CMK (cell line): ENCODE measurements at regions not wholly inside any gene's neighbourhood (a gene's known extent, or its start where the extent isn't known, plus 50 kb on each side); places are given as distances from the start of the nearest gene placed in this dataset.
"Not testable (repeated sequence)": the region's sequence is repeated elsewhere in the genome, so short reads cannot be mapped to it uniquely, and the experiment has no call there.

Experiments
- DNase-seq: peaks from one replicate; pipeline ENCODE4 v3.0.0-alpha.2; 2010; ENCODE audit warnings: low read depth

DNA sequence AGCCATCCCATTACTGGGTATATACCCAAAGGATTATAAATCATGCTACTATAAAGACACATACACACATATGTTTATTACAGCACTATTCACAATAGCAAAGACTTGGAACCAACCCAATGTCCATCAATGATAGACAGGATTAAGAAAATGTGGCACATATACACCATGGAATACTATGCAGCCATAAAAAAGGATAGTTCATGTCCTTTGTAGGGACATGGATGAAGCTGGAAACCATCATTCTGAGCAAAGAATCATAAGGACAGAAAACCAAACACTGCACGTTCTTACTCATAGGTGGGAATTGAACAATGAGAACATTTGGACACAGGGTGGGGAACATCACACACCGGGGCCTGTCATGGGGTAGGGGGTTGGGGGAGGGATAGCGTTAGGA lies 60.3 kb upstream of the NMU start:
- not testable (repeated sequence) for DNase-seq

DNA sequence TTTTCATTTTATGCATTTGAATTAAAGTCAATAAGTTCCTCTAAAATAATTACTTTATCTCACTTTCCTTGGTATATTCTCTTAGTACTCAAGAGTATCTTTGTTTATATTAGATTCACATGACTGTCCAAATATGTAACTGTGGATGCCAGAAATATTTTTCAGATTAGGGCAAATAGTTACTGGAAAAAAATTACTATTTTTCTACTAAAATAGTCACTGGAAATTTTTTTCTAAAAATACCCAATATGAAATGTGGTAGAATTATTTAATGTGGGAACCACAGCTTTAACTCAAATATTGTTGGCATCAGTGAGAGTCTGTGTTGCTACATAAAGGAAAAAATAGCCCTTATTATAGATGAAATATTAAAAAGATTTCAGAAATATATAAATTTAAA lies 70.4 kb upstream of the NMU start:
- no peak for DNase-seq

DNA sequence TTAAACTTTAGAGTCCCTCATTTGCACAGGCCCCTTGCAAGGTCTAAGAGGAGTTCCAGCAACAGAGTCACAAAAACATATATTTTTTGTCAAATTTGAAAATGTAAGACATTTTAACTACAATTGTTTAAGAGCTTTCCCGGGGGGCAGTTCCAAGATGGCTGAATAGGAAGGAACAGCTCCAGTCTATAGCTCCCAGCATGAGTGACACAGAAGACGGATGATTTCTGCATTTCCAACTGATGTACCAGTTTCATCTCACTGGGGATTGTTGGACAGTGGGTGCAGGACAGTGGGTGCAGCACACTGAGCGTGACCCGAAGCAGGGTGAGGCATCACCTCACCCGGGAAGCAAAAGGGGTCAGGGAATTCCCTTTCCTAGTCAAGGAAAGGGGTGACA lies 71.4 kb upstream of the NMU start:
- no peak for DNase-seq

DNA sequence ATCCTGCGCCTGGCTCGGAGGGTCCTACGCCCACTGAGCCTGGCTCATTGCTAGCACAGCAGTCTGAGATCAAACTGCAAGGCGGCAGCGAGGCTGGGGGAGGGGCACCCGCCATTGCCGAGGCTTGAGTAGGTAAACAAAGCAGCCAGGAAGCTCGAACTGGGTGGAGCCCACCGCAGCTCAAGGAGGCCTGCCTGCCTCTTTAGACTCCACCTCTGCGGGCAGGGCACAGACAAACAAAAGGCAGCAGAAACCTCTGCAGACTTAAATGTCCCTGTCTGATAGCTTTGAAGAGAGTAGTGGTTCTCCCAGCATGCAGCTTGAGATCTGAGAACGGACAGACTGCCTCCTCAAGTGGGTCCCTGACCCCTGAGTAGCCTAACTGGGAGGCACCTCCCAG lies 71.9 kb upstream of the NMU start:
- DNase-seq = not testable (repeated sequence)

DNA sequence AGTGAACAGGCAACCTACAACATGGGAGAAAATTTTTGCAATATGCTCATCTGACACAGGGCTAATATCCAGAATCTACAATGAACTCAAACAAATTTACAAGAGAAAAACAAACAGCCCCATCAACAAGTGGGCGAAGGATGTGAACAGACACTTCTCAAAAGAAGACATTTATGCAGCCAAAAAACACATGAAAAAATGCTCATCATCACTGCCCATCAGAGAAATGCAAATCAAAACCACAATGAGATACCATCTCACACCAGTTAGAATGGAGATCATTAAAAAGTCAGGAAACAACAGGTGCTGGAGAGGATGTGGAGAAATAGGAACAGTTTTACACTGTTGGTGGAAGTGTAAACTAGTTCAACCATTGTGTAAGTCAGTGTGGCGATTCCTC lies 76.7 kb upstream of the NMU start:
- DNase-seq = not testable (repeated sequence)

DNA sequence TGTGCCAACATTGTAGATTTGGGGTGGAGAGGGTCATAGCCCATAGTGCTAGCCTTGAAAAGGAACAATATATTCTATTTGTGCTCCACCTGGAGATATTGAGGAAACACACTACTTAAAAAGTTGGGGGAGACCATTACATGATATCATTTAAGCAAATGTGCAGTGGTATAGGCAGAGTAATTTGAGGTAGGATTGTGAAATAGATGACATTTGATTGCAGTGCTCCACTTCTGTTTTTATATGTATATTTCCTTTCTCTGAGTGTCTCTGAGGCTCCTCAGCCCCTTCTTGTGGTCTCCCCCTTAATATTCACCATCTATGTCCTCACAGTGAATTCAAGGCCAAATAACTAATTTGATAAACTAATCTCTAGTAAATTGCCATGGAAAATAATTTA lies 85.6 kb upstream of the NMU start:
- DNase-seq = no peak

DNA sequence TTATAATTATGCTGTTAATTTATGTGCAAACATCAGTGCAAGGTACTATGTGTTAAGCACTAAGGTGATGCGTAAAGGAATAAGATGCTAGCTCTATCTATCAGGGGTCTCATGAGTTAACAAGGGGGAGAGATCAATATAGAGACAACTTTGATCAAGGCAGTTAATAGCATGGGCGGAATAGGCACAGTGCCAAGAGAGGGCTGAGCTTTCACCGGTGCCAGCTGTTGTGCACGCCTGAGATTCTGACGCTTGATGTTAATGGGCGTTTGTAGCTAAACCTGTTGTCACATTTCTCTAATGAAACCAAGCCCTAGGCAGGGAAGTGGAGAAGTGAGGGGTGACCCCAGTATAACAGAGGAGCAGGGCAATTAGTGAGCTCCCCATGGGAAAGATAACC lies 86.0 kb upstream of the NMU start:
- no peak for DNase-seq

DNA sequence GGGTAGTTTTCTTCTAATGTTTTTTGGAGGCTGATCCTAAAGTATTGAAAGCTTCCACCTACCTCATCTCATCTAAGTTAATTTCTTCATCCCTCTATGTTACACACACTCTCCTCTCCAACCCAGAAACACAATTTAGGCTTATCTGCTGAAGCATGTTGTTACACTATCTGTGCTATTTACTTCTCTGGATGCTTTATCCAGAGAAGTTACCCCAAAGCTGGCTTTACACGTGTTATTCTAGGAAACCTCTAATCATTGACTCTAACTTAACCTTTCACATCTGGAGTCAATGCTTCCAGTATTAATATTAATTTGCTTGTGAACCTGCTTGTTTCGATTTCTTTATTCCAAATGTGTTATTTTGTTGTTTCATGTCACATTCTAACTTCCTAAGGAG lies 87.3 kb upstream of the NMU start:
- DNase-seq = no peak

DNA sequence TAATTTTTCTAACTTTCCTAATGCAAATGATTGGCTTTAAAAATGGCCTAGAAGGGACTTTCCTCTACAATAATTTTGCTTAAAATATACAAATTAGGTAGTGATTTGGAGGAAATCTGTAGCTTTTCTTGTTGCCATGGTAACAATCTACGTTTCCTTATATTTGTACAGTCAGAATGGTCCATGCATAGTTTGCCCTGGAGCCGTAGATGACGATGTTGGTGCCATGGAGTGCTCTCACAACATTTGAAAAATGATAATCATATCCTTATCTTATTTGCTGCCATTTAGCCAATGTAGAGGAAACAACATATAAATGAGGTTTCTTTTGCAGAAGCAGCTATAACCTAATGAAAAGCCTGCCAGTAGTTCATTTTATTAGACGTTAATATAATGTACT lies 89.0 kb upstream of the NMU start:
- DNase-seq = no peak

DNA sequence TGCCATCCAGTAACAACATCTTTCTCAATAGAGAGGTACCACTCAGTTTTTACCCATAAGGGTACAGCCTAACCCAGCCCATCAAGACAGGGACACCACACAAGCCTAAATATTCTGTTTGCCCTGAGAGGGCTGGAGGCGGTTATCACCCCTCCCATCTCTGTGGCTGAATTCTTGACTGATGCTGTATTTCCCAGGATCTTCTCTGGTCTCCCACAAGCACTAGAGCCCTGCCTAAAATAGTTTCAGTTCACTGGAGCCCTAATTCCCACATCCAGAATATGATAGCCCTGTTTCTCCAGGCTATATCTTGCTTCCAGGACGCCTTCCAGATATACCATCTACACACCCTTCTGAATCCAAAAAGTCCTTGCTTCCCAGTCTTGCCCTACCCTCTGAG lies 91.6 kb upstream of the NMU start:
- no peak for DNase-seq

DNA sequence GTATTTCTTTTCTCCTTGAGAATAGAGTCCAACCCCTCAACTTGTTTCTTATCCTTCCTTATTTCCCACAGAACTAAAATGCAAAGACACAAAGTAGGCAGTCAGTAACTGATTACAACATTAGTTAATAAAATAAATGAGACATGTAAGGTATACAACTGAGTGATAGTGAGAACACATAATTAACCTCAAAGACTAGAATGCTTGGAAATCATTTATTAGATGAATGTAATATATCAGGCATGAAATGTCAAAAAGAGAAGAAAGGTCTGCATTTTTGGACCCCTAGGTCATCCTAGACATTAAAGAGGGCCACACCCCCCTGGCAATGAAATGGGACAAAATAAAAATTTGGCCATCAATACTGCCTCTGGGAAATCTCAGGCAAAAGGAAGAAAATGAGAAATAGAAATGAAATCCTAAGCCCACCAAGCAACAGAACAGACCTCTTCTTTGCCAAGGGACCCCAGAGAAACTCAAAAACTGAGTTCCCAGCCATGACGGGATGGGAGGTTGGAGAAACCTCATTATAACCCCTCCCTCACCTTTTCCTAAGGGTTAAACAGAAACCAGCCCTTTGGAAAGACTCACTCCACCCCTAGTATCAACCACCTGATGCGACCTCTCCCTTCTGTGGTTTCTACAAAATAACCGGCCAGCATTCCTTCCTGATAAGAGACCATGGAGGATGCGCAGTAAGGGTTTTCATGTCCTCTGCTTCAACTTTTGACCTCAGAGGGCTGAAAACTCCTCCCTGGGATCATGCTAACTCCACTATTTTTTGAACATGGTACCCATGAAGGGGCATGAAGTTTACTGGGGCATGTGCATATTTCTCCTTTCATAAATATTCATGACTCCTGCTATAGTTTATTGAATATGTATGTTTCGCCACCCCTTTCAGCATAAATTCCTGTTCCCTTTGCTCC lies 90.0 kb upstream of the EXOC1L start:
- DNase-seq = peak; percentile 54

DNA sequence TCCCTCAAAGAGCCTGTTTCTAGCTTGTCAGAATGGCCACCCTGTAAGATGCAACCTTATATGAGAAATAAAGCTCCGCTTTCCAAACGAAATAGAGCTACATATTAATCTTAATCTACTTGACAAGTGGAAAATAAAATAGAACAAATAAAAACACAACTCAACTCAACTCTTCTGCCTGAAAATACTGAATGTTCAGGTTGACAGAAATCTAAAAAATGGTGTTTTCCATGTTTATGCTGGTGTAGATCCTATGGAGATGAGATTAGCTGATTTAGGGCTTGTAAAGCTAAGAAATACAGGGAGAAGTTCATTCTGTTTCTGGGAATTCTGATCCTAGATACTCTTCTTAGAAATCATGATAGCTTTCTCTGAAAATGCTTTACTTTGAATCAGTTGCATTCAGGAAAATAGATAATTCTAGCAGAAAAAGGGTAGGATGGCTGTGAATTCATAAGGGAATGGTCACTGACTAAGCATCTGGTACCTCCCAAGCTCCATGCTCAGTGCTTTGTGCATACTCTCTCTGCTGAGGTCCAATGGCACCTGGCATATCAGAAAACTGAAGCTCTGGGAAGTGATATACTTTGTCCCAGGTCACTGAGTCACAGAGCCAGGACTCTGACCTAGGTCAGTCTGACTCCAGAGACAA lies 89.2 kb upstream of the EXOC1L start:
- DNase-seq = no peak

DNA sequence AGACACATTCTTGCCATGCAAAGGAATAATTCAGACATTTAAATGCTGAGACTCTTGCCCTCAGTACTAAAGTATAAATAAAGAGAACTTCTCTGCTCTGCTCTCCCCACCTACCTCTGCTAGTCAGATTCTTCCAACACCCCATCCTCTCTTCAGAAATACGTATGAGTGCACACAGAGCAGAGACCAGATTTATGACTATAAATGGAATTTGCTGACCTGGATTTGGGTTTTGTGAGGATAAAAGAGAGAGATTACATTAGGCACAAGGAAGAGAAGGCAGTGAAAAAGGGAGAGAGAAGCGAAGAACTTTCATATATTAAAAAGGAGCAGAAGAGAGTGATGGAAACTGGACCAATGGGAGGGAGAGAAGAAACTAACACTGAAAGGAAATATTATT lies 87.6 kb upstream of the EXOC1L start:
- no peak for DNase-seq

DNA sequence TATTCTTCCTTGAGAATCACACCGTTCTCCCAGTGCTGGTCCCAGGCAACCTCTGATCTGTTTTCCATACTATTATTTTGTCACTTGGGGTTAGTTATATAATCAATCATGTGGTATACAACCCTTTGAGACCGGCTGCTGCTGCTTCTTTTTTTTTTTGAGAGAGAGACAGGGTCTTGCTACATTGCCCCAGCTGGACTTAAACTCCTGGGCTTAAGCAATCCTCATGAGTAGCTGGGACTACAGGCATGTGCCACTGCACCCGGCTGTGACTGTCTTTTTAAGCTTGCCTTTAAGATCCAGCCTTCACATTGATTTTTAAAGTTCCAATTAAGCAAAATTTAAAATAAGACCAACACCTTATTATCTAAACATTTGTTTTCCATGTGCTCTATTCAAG lies 86.7 kb upstream of the EXOC1L start:
- DNase-seq = no peak

DNA sequence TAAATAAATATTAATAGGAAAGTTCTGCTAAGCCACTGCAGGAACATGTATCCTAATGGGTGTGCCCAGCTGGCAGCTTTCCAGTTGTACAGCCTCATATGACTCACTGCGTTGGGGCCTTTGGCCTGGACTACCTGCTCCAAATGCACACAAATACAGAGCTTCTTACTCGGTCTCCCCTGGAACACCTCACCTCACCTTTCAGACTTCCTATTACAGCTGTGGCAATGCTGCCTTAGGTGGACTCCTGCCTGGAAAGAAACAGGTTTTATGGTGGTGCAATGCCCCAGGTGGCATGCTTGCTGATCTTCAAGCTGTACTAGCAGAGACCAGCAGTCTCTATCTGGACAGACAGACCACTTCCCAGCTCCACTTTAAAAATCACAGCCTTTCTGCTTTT lies 85.7 kb upstream of the EXOC1L start:
- no peak for DNase-seq

DNA sequence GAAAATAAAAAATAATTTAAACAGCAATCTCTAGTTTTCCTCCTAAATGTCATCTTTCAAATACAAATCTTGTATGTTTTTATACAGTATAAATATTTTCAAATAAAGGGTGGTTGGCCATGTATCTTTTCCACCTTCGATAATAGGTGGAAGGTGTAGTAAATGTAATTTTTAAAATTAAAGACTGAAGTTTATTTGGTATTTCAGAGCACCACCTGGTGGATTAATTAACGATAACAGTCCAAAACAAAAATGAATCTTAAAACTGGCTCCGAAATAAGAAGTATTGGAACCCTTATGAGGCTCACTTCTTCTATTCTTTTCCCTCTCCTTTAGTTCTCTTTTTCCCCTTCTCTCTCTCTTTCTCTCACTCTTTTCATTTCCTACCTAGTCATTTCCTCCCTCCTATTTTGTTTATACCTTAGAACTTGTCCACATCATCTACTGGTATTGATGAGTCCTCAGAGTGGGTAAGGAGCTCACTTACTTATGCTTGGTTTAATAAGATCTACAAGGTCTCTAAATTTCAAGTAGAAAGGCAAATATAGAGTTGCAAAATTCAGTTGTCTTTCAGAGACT lies 82.9 kb upstream of the EXOC1L start:
- DNase-seq = no peak

DNA sequence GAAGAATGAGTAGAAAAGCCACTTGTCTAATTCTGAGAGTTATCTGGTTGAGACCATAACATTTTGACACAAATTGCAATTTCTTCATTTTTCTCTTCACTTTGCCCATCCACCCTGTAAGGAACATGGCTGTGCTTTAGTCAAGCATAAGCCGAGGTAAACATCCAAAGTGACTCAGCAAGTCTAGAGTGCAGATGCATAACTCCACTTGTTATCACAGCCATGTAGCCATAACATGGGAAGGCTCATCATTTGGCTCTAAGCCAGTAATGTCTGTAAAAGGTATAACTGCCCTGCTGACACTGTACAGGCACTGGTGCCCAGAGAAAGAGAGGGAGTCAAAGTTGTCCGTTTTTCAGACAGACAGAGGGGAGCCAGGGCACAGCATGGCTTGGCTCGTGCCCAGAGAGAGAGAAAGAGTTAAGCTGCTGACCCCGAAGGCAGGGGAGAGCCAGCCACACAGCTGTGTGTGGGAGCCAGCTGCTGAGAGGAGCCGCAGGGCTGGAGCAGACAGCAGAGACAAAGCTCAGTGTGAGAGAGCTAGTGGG lies 76.9 kb upstream of the EXOC1L start:
- no peak for DNase-seq

DNA sequence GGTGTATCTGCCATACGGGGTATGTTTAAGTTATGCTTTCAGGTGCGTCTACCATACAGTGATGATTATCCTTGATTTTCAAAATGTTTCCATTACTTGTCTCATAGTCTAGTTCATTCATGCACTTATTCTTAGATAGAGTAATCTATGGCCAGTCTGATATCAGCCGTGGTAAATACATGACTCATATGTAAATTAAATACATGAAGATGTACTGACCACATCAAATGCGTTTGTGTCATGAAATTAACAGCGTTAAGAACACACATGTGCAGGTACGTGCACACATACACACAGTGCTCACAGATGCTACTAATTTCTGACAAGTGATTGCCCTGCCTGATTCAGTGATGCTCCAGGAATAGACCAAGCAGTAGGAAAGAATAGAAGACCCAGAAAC lies 75.2 kb upstream of the EXOC1L start:
- DNase-seq = no peak

DNA sequence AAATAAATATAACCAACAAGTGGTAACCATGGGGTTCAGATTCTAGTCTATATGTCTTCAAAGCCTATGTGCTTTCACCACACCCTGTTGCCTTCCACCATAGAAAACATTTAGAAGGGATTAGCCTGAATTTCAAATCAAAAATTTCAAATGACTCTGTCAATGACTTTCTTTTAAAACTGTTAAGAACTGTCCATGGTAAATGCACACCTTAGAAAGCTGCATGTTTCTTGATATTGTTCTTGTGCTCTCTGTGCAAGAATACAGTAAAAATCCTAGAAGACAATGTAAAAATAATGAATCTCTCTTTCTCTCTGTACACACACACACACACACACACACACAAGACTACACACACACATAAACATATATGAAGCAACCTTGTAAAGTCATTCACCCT lies 74.6 kb upstream of the EXOC1L start:
- DNase-seq = no peak

DNA sequence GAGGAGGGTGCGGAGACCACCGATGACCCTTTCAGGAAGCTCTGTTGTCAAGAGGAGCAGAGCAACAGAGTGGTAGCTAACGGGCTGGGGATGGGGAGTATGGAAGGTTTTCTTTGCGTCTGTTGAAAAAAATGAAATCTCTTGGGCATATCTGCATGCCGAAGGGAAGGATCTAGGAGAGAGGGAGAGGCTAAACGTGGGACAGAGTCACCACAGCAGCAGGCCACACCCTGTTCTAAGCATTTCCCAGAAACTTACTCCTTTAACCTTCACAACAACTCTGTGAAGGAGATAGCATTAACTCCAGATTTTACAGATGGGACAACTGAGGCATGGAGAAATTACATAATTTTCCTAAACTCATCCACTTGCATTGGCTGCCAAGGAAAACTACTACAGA lies 71.8 kb upstream of the EXOC1L start:
- DNase-seq = no peak

DNA sequence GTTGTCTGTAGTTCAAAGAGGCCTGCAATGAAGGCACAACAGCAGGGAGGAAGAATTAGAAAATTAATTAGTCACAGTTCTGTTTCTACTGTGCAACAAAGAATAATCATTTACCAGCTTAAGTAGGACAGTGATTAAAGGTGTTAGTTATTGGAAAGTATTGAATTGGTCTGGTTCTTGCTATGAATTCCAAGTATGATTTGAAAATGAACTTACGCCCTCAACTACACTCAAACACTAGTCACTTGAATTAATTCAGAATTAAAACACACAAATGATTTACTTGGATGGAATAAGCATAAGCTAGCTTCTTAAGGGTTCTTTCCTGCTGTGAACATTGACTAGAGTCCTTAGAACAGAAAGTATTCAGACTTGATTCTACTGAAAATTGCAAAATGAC lies 69.9 kb upstream of the EXOC1L start:
- DNase-seq = no peak

DNA sequence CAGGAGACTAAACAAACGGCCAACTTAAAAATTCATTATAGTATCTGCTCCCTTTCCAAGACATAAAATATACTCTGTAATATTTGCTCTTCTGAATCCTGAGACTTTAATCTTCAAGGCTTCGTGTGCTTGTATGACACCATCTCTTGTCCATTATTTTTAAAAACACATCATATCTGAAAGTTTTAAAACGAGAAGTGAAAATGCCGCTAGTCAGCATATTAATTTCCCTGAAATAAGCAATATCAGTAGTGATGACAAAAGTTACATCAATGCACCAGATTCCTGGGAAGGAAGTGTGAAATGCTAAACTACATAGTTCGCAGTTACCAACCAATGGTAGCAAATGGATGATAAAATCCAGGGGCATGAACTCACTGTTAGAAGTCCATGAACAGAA lies 66.8 kb upstream of the EXOC1L start:
- no peak for DNase-seq

DNA sequence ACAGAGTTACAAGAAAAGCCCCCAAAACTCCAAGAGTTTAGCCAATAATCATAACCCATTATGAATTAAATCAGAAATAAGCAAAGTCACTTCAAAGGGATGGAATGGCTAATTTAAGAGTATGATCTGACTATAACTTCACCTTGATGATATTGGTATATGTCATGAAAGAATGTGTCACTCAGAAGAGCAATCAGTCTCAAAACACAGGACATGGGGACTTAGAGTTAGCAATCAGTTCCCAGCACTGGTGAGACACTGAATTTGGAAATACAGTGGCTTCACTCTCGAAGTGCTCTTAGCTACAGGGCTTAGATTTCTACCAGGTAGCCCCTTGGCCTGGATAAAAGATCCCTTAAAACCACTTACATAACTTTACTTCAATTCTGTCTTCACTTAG lies 65.7 kb upstream of the EXOC1L start:
- DNase-seq = no peak
